HEK293 (cell line): ENCODE measurements at regions not wholly inside any gene's neighbourhood (a gene's known extent, or its start where the extent isn't known, plus 50 kb on each side); places are given as distances from the start of the nearest gene placed in this dataset.

Source experiments
- CTCF ChIA-PET: fragments of 350-600 bp; formaldehyde crosslinking; extraction: SDS; loops from one replicate; lab custom pipeline; 2021; ENCODE audit warnings: antibody characterized with exemption; lab: Yijun Ruan, JAX
- POLR2A ChIA-PET: fragments of 300-600 bp; formaldehyde crosslinking; extraction: SDS; loops from one replicate; lab custom pipeline; 2020; ENCODE audit warnings: antibody characterized with exemption, inconsistent platforms; lab: Yijun Ruan, JAX
- H3K27ac ChIP-seq: fragments of 200-500 bp; sonication (Bioruptor generic); 2 replicates; pipeline ENCODE4 v1.5.1; 2014; ENCODE audit warnings: low read depth, low read length, control low read depth, inconsistent platforms; ENCODE audit errors: extremely low read depth
- H3K36me3 ChIP-seq, 2 experiments: fragments of 200-500 bp in 1 of 2; sonication (Bioruptor generic) in 1 of 2; 1 replicate in 1 of 2; 2 replicates in 1 of 2; pipeline ENCODE4 v1.5.1; 2014 to 2017; ENCODE audit warnings: inconsistent platforms in 2 of 2, low read length in 2 of 2; ENCODE audit not compliant: control insufficient read depth in 2 of 2, insufficient read depth in 1 of 2
- H3K4me1 ChIP-seq: fragments of 200-500 bp; sonication (Bioruptor generic); 2 replicates; pipeline ENCODE4 v1.5.1; 2014; ENCODE audit warnings: mild to moderate bottlenecking, low read length, inconsistent platforms; ENCODE audit not compliant: control insufficient read depth, insufficient read depth
- H3K4me3 ChIP-seq: 2 replicates; pipeline ENCODE4 v1.5.1; 2011; ENCODE audit warnings: low read depth, mild to moderate bottlenecking, control low read depth, low read length, moderate library complexity
- H3K9me3 ChIP-seq: fragments of 200-500 bp; sonication (Bioruptor generic); 2 replicates; pipeline ENCODE4 v1.5.1; 2014; ENCODE audit warnings: low read depth, low read length, inconsistent platforms; ENCODE audit not compliant: control insufficient read depth, insufficient read depth
- EGR2 ChIP-seq: fragments of 450-650 bp; formaldehyde crosslinking; IDR thresholded peaks from 2 replicates; pipeline ENCODE4 v1.5.1; 2016; ENCODE audit warnings: low read depth, missing biosample characterization, missing genetic modification characterization
- GLI4 ChIP-seq: fragments of 450-650 bp; formaldehyde crosslinking; IDR thresholded peaks from 2 replicates; pipeline ENCODE4 v1.5.1; 2016; ENCODE audit warnings: missing biosample characterization, missing genetic modification characterization
- KLF7 ChIP-seq: fragments of 450-650 bp; formaldehyde crosslinking; IDR thresholded peaks from 2 replicates; pipeline ENCODE4 v1.5.1; 2016; ENCODE audit warnings: missing biosample characterization, missing genetic modification characterization, borderline replicate concordance
- ZIC2 ChIP-seq: fragments of 450-650 bp; formaldehyde crosslinking; IDR thresholded peaks from 2 replicates; pipeline ENCODE4 v1.5.1; 2016; ENCODE audit warnings: missing biosample characterization, missing genetic modification characterization
- ZNF146 ChIP-seq: fragments of 450-650 bp; formaldehyde crosslinking; IDR thresholded peaks from 2 replicates; pipeline ENCODE4 v1.5.1; 2016; ENCODE audit warnings: missing biosample characterization, missing genetic modification characterization
- ZNF221 ChIP-seq: fragments of 450-650 bp; formaldehyde crosslinking; IDR thresholded peaks from 2 replicates; pipeline ENCODE4 v1.5.1; 2017; ENCODE audit warnings: missing biosample characterization, missing genetic modification characterization, borderline replicate concordance
- ZNF239 ChIP-seq: fragments of 450-650 bp; formaldehyde crosslinking; IDR thresholded peaks from 2 replicates; pipeline ENCODE4 v1.5.1; 2016; ENCODE audit warnings: missing biosample characterization, missing genetic modification characterization
- ZNF266 ChIP-seq: fragments of 450-650 bp; formaldehyde crosslinking; IDR thresholded peaks from 2 replicates; pipeline ENCODE4 v1.5.1; 2016; ENCODE audit warnings: missing biosample characterization, missing genetic modification characterization, low read depth
- ZNF426 ChIP-seq: fragments of 450-650 bp; formaldehyde crosslinking; IDR thresholded peaks from 2 replicates; pipeline ENCODE4 v1.5.1; 2017; ENCODE audit warnings: missing biosample characterization, missing genetic modification characterization, mild to moderate bottlenecking, inconsistent platforms, moderate library complexity
- ZNF558 ChIP-seq: fragments of 450-650 bp; formaldehyde crosslinking; IDR thresholded peaks from 2 replicates; pipeline ENCODE4 v1.5.1; 2016; ENCODE audit warnings: missing biosample characterization, missing genetic modification characterization
- ZNF677 ChIP-seq: fragments of 450-650 bp; IDR thresholded peaks from 2 replicates; pipeline ENCODE4 v1.5.0; 2018; ENCODE audit warnings: missing biosample characterization, mild to moderate bottlenecking, missing genetic modification characterization, moderate library complexity
- ZNF76 ChIP-seq: fragments of 450-650 bp; formaldehyde crosslinking; IDR thresholded peaks from 2 replicates; pipeline ENCODE4; 2016; ENCODE audit warnings: low read depth, missing biosample characterization, missing genetic modification characterization, borderline replicate concordance
- TF ChIP-seq, protein P1 (sequence below): fragments of 450-650 bp; formaldehyde crosslinking; IDR thresholded peaks from 2 replicates; pipeline ENCODE4 v1.5.1; 2017; ENCODE audit warnings: missing biosample characterization, missing genetic modification characterization
- TF ChIP-seq, protein P2 (sequence below): fragments of 450-650 bp; formaldehyde crosslinking; IDR thresholded peaks from 2 replicates; pipeline ENCODE4 v1.5.1; 2017; ENCODE audit warnings: missing biosample characterization, missing genetic modification characterization
- TF ChIP-seq, protein P3 (sequence below): fragments of 450-650 bp; formaldehyde crosslinking; IDR thresholded peaks from 2 replicates; pipeline ENCODE4 v1.5.1; 2017; ENCODE audit warnings: missing biosample characterization, missing genetic modification characterization
- TF ChIP-seq, protein P4 (sequence below): fragments of 450-650 bp; formaldehyde crosslinking; IDR thresholded peaks from 2 replicates; pipeline ENCODE4 v1.5.1; 2016; ENCODE audit warnings: missing biosample characterization, missing genetic modification characterization

DNA sequence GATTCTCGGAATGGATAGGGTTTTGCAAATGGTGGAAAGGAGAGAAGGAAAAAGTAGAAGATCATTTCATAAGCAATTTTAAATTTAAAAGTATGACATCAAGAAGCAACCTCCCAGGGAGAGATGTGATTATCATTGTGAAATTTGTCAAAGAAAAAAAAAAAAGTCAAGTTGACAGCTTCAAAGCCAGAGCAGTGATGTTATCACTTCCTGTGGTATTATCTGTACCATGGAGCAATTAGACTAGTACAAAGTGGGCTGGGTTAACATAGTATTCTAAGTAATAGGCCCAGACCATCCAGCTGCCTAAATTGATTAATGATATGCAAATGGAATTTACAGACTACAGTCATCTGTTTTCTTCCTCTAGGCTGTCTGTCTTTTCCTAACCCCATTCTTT, 84.0 kb upstream of the NPY start:
- no peak overlapping the region for H3K27ac ChIP-seq
- CTCF ChIA-PET: interaction anchor here (1.1 kb wide), 1 partner anchor 181 kb away, joined by 3 read pairs; no protein-coding TSS in a partner anchor
- TF ChIP-seq ZNF677 (tag by site-specific recombination) (no peak), ZNF558 (no peak), ZNF239 (tag by site-specific recombination) (no peak), ZNF266 (no peak)
- H3K36me3 ChIP-seq: no peaks in the 10 kb centered on the region
- H3K4me3 ChIP-seq: no peak overlapping the region
- POLR2A ChIA-PET: no interaction called here
- no peaks in the 10 kb centered on the region for H3K9me3 ChIP-seq
- H3K4me1 ChIP-seq: no peaks in the 10 kb centered on the region

DNA sequence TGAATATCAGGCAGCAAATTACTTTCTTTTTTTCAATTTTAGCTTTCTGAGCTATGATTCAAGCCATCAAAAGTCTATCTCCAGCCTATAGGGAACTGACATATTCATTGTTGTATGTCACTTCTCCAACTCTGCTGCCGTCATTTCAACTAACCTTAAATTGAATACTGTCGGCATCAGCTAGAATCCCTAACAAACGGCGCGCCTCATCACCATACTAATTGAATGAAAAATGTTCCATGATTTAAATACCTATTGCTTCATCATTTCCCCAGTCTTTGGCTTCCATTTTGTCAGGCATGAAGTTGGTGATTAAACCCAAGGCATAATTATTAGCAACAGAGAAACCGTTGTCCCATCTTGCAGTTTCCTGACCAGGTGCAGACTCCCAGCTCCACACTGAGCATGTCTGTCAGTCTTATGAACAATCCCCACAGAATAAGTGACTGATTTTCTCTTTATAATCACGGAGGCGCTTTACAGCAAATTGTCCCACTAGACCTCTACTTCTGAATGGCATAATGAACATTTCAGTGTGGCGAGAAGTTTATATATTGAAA, 83.5 kb upstream of the NPY start:
- no peaks in the 10 kb centered on the region for H3K9me3 ChIP-seq
- CTCF ChIA-PET: interaction anchor here (0.6 to 1.1 kb wide), 2 partner anchors 180 to 620 kb away, joined by 3 read pairs; no protein-coding TSS in a partner anchor
- POLR2A ChIA-PET: no interaction called here
- TF ChIP-seq KLF7 (tag by site-specific recombination): no peak
- TF ChIP-seq, protein P1, sequence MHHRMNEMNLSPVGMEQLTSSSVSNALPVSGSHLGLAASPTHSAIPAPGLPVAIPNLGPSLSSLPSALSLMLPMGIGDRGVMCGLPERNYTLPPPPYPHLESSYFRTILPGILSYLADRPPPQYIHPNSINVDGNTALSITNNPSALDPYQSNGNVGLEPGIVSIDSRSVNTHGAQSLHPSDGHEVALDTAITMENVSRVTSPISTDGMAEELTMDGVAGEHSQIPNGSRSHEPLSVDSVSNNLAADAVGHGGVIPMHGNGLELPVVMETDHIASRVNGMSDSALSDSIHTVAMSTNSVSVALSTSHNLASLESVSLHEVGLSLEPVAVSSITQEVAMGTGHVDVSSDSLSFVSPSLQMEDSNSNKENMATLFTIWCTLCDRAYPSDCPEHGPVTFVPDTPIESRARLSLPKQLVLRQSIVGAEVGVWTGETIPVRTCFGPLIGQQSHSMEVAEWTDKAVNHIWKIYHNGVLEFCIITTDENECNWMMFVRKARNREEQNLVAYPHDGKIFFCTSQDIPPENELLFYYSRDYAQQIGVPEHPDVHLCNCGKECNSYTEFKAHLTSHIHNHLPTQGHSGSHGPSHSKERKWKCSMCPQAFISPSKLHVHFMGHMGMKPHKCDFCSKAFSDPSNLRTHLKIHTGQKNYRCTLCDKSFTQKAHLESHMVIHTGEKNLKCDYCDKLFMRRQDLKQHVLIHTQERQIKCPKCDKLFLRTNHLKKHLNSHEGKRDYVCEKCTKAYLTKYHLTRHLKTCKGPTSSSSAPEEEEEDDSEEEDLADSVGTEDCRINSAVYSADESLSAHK: no peak
- TF ChIP-seq ZNF221 (tag by site-specific recombination): no peak
- TF ChIP-seq ZNF426: no peak
- TF ChIP-seq ZNF76: no peak
- TF ChIP-seq, protein P2, sequence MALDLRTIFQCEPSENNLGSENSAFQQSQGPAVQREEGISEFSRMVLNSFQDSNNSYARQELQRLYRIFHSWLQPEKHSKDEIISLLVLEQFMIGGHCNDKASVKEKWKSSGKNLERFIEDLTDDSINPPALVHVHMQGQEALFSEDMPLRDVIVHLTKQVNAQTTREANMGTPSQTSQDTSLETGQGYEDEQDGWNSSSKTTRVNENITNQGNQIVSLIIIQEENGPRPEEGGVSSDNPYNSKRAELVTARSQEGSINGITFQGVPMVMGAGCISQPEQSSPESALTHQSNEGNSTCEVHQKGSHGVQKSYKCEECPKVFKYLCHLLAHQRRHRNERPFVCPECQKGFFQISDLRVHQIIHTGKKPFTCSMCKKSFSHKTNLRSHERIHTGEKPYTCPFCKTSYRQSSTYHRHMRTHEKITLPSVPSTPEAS (tag by site-specific recombination): no peak
- TF ChIP-seq, protein P3, sequence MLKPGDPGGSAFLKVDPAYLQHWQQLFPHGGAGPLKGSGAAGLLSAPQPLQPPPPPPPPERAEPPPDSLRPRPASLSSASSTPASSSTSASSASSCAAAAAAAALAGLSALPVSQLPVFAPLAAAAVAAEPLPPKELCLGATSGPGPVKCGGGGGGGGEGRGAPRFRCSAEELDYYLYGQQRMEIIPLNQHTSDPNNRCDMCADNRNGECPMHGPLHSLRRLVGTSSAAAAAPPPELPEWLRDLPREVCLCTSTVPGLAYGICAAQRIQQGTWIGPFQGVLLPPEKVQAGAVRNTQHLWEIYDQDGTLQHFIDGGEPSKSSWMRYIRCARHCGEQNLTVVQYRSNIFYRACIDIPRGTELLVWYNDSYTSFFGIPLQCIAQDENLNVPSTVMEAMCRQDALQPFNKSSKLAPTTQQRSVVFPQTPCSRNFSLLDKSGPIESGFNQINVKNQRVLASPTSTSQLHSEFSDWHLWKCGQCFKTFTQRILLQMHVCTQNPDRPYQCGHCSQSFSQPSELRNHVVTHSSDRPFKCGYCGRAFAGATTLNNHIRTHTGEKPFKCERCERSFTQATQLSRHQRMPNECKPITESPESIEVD (tag by site-specific recombination): no peak
- no peak for TF ChIP-seq ZIC2 (tag by site-specific recombination)
- TF ChIP-seq ZNF146: no peak
- no peak for TF ChIP-seq EGR2
- TF ChIP-seq, protein P4, sequence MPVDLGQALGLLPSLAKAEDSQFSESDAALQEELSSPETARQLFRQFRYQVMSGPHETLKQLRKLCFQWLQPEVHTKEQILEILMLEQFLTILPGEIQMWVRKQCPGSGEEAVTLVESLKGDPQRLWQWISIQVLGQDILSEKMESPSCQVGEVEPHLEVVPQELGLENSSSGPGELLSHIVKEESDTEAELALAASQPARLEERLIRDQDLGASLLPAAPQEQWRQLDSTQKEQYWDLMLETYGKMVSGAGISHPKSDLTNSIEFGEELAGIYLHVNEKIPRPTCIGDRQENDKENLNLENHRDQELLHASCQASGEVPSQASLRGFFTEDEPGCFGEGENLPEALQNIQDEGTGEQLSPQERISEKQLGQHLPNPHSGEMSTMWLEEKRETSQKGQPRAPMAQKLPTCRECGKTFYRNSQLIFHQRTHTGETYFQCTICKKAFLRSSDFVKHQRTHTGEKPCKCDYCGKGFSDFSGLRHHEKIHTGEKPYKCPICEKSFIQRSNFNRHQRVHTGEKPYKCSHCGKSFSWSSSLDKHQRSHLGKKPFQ (tag by site-specific recombination): no peak
- no peak for TF ChIP-seq GLI4 (tag by site-specific recombination)
- H3K4me3 ChIP-seq: no peak overlapping the region
- no peak overlapping the region for H3K27ac ChIP-seq
- H3K36me3 ChIP-seq: no peaks in the 10 kb centered on the region
- no peaks in the 10 kb centered on the region for H3K4me1 ChIP-seq
